ENCODE measurements at regions not wholly inside any gene's neighbourhood (a gene's known extent, or its start where the extent isn't known, plus 50 kb on each side); places are given as distances from the start of the nearest gene placed in this dataset.

GRCh38 chr13:47256618-47257017, 359.8 kb upstream of the HTR2A start:
- Histone ChIP-seq H3F3A (ENCODE audit: insufficient read depth) (no peaks in the 10 kb centered on the region), H3K9me2 (replicated peaks; ENCODE audit: insufficient read depth, low read length) (no peaks in the 10 kb centered on the region), H3K4me3 (ENCODE audit: insufficient read depth, low read length, poor library complexity, severe bottlenecking) (no peak overlapping the region), H3K27me3 (ENCODE audit: low read length) (no peaks in the 10 kb centered on the region), H3K36me3 (ENCODE audit: low read length) (no peaks in the 10 kb centered on the region), H3K9ac (ENCODE audit: low read length) (no peak overlapping the region), H2AFZ (ENCODE audit: low read depth, low read length, severe bottlenecking) (no peak overlapping the region), H3K79me2 (ENCODE audit: insufficient read depth, low read length) (no peaks in the 10 kb centered on the region), H3K9me3 (ENCODE audit: insufficient read depth, low read length) (no peaks in the 10 kb centered on the region), H4K20me1 (ENCODE audit: low read depth, low read length) (no peaks in the 10 kb centered on the region), H3K27ac (ENCODE audit: low read depth, low read length) (no peak overlapping the region), H3K4me2 (ENCODE audit: low read depth, low read length, poor library complexity, severe bottlenecking) (no peak overlapping the region)
- TF ChIP-seq CTCF (IDR thresholded peaks at IDR 0.05; ENCODE audit: insufficient read depth, low read length, poor library complexity, severe bottlenecking) (no peak), EZH2phosphoT487 (conservative IDR thresholded peaks at IDR 0.05; ENCODE audit: low read length) (no peak)

GRCh38 chr13:47252627-47253026, 355.8 kb upstream of the HTR2A start:
- H3K27ac ChIP-seq (ENCODE audit: low read depth, low read length), result no peak overlapping the region
- H3F3A ChIP-seq (ENCODE audit: insufficient read depth), result no peaks in the 10 kb centered on the region
- H3K27me3 ChIP-seq (ENCODE audit: low read length), result no peaks in the 10 kb centered on the region
- no peak for TF ChIP-seq CTCF (IDR thresholded peaks at IDR 0.05; ENCODE audit: insufficient read depth, low read length, poor library complexity, severe bottlenecking)
- no peak for TF ChIP-seq EZH2phosphoT487 (conservative IDR thresholded peaks at IDR 0.05; ENCODE audit: low read length)
- no peaks in the 10 kb centered on the region for H4K20me1 ChIP-seq (ENCODE audit: low read depth, low read length)
- H3K9me3 ChIP-seq (ENCODE audit: insufficient read depth, low read length), result no peaks in the 10 kb centered on the region
- no peak overlapping the region for H3K9ac ChIP-seq (ENCODE audit: low read length)
- no peaks in the 10 kb centered on the region for H3K9me2 ChIP-seq (replicated peaks; ENCODE audit: insufficient read depth, low read length)
- no peak overlapping the region for H3K4me3 ChIP-seq (ENCODE audit: insufficient read depth, low read length, poor library complexity, severe bottlenecking)
- H3K4me2 ChIP-seq (ENCODE audit: low read depth, low read length, poor library complexity, severe bottlenecking), result no peak overlapping the region
- H2AFZ ChIP-seq (ENCODE audit: low read depth, low read length, severe bottlenecking), result no peak overlapping the region
- H3K36me3 ChIP-seq (ENCODE audit: low read length), result no peaks in the 10 kb centered on the region
- no peaks in the 10 kb centered on the region for H3K79me2 ChIP-seq (ENCODE audit: insufficient read depth, low read length)

GRCh38 chr13:47251771-47252170, 354.9 kb upstream of the HTR2A start:
- no peaks in the 10 kb centered on the region for H3K36me3 ChIP-seq (ENCODE audit: low read length)
- no peak overlapping the region for H3K4me2 ChIP-seq (ENCODE audit: low read depth, low read length, poor library complexity, severe bottlenecking)
- H3K9me3 ChIP-seq (ENCODE audit: insufficient read depth, low read length), result no peaks in the 10 kb centered on the region
- H3K9me2 ChIP-seq (replicated peaks; ENCODE audit: insufficient read depth, low read length), result no peaks in the 10 kb centered on the region
- H3K79me2 ChIP-seq (ENCODE audit: insufficient read depth, low read length), result no peaks in the 10 kb centered on the region
- H3K4me3 ChIP-seq (ENCODE audit: insufficient read depth, low read length, poor library complexity, severe bottlenecking), result no peak overlapping the region
- TF ChIP-seq EZH2phosphoT487 (conservative IDR thresholded peaks at IDR 0.05; ENCODE audit: low read length), result no peak
- no peak for TF ChIP-seq CTCF (IDR thresholded peaks at IDR 0.05; ENCODE audit: insufficient read depth, low read length, poor library complexity, severe bottlenecking)
- H3F3A ChIP-seq (ENCODE audit: insufficient read depth), result no peaks in the 10 kb centered on the region
- H3K27me3 ChIP-seq (ENCODE audit: low read length), result no peaks in the 10 kb centered on the region
- no peak overlapping the region for H3K9ac ChIP-seq (ENCODE audit: low read length)
- H4K20me1 ChIP-seq (ENCODE audit: low read depth, low read length), result no peaks in the 10 kb centered on the region
- H3K27ac ChIP-seq (ENCODE audit: low read depth, low read length), result no peak overlapping the region
- no peak overlapping the region for H2AFZ ChIP-seq (ENCODE audit: low read depth, low read length, severe bottlenecking)

- Histone ChIP-seq H3K4me3 (ENCODE audit: insufficient read depth, low read length, poor library complexity, severe bottlenecking) (no peak overlapping the region), H3K27me3 (ENCODE audit: low read length) (no peaks in the 10 kb centered on the region), H4K20me1 (ENCODE audit: low read depth, low read length) (no peaks in the 10 kb centered on the region), H3K9me3 (ENCODE audit: insufficient read depth, low read length) (no peaks in the 10 kb centered on the region), H3K27ac (ENCODE audit: low read depth, low read length) (no peak overlapping the region), H3K9me2 (replicated peaks; ENCODE audit: insufficient read depth, low read length) (no peaks in the 10 kb centered on the region), H3K4me2 (ENCODE audit: low read depth, low read length, poor library complexity, severe bottlenecking) (no peak overlapping the region), H3F3A (ENCODE audit: insufficient read depth) (no peaks in the 10 kb centered on the region), H3K36me3 (ENCODE audit: low read length) (no peaks in the 10 kb centered on the region), H3K9ac (ENCODE audit: low read length) (no peak overlapping the region), H3K79me2 (ENCODE audit: insufficient read depth, low read length) (no peaks in the 10 kb centered on the region), H2AFZ (ENCODE audit: low read depth, low read length, severe bottlenecking) (no peak overlapping the region)
- no peak for TF ChIP-seq EZH2phosphoT487 (conservative IDR thresholded peaks at IDR 0.05; ENCODE audit: low read length)
These were observed 353.3 kb upstream of the HTR2A start for GRCh38 chr13:47250146-47250545.
